ENCODE measurements at regions not wholly inside any gene's neighbourhood (a gene's known extent, or its start where the extent isn't known, plus 50 kb on each side); places are given as distances from the start of the nearest gene placed in this dataset.

- peaks cover 13% of the 10 kb centered on the region for H3K27me3 Mint-ChIP-seq (ENCODE audit: insufficient read depth, unreplicated experiment)
- no TSS peak for BruUV-seq (replicated peaks)
- H3K4me3 Mint-ChIP-seq (ENCODE audit: unreplicated experiment), result no peak overlapping the region
- DNase-seq (ENCODE audit: unreplicated experiment), result no peak
- no peak for TF ChIP-seq CTCF (IDR thresholded peaks at IDR 0.05; ENCODE audit: unreplicated experiment)
- intact Hi-C loops (cut with micrococcal nuclease), result no loop called here
- ChIA-PET CTCF (no interaction called here), POLR2A (no interaction called here)
- no peak overlapping the region for H3K27ac Mint-ChIP-seq (ENCODE audit: low read depth, unreplicated experiment)
- no peaks in the 10 kb centered on the region for H3K4me1 Mint-ChIP-seq (ENCODE audit: insufficient read depth, unreplicated experiment)
- no peaks in the 10 kb centered on the region for H3K36me3 Mint-ChIP-seq (ENCODE audit: insufficient read depth, unreplicated experiment)
- H3K9me3 Mint-ChIP-seq (ENCODE audit: unreplicated experiment), result no peaks in the 10 kb centered on the region
Observed at GRCh38 chr18:30639361-30639760, 403.2 kb downstream of the DSC3 start.

- Mint-ChIP-seq H3K27me3 (ENCODE audit: insufficient read depth, unreplicated experiment) (peaks cover 13% of the 10 kb centered on the region), H3K27ac (ENCODE audit: low read depth, unreplicated experiment) (no peak overlapping the region), H3K9me3 (ENCODE audit: unreplicated experiment) (no peaks in the 10 kb centered on the region), H3K36me3 (ENCODE audit: insufficient read depth, unreplicated experiment) (no peaks in the 10 kb centered on the region), H3K4me1 (ENCODE audit: insufficient read depth, unreplicated experiment) (no peaks in the 10 kb centered on the region), H3K4me3 (ENCODE audit: unreplicated experiment) (no peak overlapping the region)
- TF ChIP-seq CTCF (IDR thresholded peaks at IDR 0.05; ENCODE audit: unreplicated experiment), result no peak
- intact Hi-C loops (cut with micrococcal nuclease), result no loop called here
- no peak for DNase-seq (ENCODE audit: unreplicated experiment)
- no TSS peak for BruUV-seq (replicated peaks)
- ChIA-PET POLR2A (no interaction called here), CTCF (no interaction called here)
Observed at GRCh38 chr18:30634249-30634648, 408.3 kb downstream of the DSC3 start.

- POLR2A ChIA-PET, result no interaction called here
- Mint-ChIP-seq H3K27me3 (ENCODE audit: insufficient read depth, unreplicated experiment) (peaks cover 13% of the 10 kb centered on the region), H3K4me3 (ENCODE audit: unreplicated experiment) (no peak overlapping the region), H3K27ac (ENCODE audit: low read depth, unreplicated experiment) (no peak overlapping the region), H3K4me1 (ENCODE audit: insufficient read depth, unreplicated experiment) (no peaks in the 10 kb centered on the region), H3K36me3 (ENCODE audit: insufficient read depth, unreplicated experiment) (no peaks in the 10 kb centered on the region), H3K9me3 (ENCODE audit: unreplicated experiment) (no peaks in the 10 kb centered on the region)
- no peak for TF ChIP-seq CTCF (IDR thresholded peaks at IDR 0.05; ENCODE audit: unreplicated experiment)
- intact Hi-C loops (cut with micrococcal nuclease), result no loop called here
- BruUV-seq (replicated peaks), result no TSS peak
- CTCF ChIA-PET, result interaction anchor here (0.8 kb wide), 1 partner anchor 70 kb away, joined by 3 read pairs; no protein-coding TSS in a partner anchor
- DNase-seq (ENCODE audit: unreplicated experiment), result no peak
Observed at GRCh38 chr18:30632071-30632698, 410.4 kb downstream of the DSC3 start.

- H3K27ac Mint-ChIP-seq (ENCODE audit: low read depth, unreplicated experiment), result no peak overlapping the region
- H3K9me3 Mint-ChIP-seq (ENCODE audit: unreplicated experiment), result no peaks in the 10 kb centered on the region
- DNase-seq (ENCODE audit: unreplicated experiment), result no peak
- no peaks in the 10 kb centered on the region for H3K4me1 Mint-ChIP-seq (ENCODE audit: insufficient read depth, unreplicated experiment)
- no peak for TF ChIP-seq CTCF (IDR thresholded peaks at IDR 0.05; ENCODE audit: unreplicated experiment)
- intact Hi-C loops (cut with micrococcal nuclease), result no loop called here
- H3K4me3 Mint-ChIP-seq (ENCODE audit: unreplicated experiment), result no peak overlapping the region
- no TSS peak for BruUV-seq (replicated peaks)
- CTCF ChIA-PET, result no interaction called here
- POLR2A ChIA-PET, result no interaction called here
- no peaks in the 10 kb centered on the region for H3K27me3 Mint-ChIP-seq (ENCODE audit: insufficient read depth, unreplicated experiment)
- H3K36me3 Mint-ChIP-seq (ENCODE audit: insufficient read depth, unreplicated experiment), result no peaks in the 10 kb centered on the region
Observed at GRCh38 chr18:30625961-30626360, 416.6 kb downstream of the DSC3 start.

Data from MCF 10A (cell line).